ENCODE measurements at regions not wholly inside any gene's neighbourhood (a gene's known extent, or its start where the extent isn't known, plus 50 kb on each side); places are given as distances from the start of the nearest gene placed in this dataset.

DNA sequence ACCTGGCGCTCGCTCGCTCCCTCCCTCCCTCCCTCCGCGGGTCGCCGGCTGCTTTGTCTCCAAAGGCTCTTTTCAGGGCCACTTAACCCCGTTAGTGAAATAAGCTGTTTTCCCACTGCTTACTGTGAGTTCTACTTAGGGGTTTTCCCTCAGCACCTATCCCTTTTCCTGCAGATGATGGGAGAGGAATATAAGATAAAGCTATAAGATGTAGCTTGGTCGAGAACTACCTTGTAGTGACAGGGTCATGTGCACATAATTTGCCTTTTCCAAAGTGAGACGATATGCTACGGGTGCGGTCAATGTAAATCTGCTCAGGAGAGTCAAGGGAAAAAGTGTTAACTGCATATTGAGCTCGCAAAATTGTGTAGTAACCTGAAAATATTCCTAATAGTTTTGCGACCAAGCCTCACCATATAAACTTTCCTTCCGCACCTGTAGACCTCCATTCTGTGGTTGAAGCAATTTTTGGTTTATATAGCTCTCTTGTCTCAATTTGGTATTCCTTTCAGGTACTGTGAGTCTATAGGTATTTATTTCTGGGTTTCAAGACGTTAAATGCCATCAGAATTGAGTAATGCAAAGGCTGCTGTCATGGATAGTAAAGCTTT is 55.8 kb upstream of the BOLA1 start (continued):
- no peak for TF ChIP-seq CBFB (CRISPR knock-in tag; IDR thresholded peaks at IDR 0.05)
- no peak for TF ChIP-seq MXI1 (IDR thresholded peaks at IDR 0.05; ENCODE audit: low read depth, low read length)
- TF ChIP-seq, protein P1, sequence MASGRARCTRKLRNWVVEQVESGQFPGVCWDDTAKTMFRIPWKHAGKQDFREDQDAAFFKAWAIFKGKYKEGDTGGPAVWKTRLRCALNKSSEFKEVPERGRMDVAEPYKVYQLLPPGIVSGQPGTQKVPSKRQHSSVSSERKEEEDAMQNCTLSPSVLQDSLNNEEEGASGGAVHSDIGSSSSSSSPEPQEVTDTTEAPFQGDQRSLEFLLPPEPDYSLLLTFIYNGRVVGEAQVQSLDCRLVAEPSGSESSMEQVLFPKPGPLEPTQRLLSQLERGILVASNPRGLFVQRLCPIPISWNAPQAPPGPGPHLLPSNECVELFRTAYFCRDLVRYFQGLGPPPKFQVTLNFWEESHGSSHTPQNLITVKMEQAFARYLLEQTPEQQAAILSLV (tag; IDR thresholded peaks at IDR 0.05) = no peak
- TF ChIP-seq ZKSCAN3 (CRISPR knock-in tag; IDR thresholded peaks at IDR 0.05) = no peak
- no peak for TF ChIP-seq FOSL1 (tag; conservative IDR thresholded peaks at IDR 0.05)
- no peak for TF ChIP-seq CCAR2 (IDR thresholded peaks at IDR 0.05; ENCODE audit: low read depth, low read length)
- no peak for TF ChIP-seq NR1H2 (CRISPR knock-in tag; IDR thresholded peaks at IDR 0.05)
- no peak for TF ChIP-seq ZNF717 (CRISPR knock-in tag; IDR thresholded peaks at IDR 0.05)
- no peak for TF ChIP-seq PTRF (tag; IDR thresholded peaks at IDR 0.05)
- peak; percentile 40; the same call in 1 of the 2 replicates for TF ChIP-seq POLR2AphosphoS5 (IDR thresholded peaks at IDR 0.05; ENCODE audit: control insufficient read depth, insufficient read depth, low read depth, low read length)
- TF ChIP-seq, protein P2, sequence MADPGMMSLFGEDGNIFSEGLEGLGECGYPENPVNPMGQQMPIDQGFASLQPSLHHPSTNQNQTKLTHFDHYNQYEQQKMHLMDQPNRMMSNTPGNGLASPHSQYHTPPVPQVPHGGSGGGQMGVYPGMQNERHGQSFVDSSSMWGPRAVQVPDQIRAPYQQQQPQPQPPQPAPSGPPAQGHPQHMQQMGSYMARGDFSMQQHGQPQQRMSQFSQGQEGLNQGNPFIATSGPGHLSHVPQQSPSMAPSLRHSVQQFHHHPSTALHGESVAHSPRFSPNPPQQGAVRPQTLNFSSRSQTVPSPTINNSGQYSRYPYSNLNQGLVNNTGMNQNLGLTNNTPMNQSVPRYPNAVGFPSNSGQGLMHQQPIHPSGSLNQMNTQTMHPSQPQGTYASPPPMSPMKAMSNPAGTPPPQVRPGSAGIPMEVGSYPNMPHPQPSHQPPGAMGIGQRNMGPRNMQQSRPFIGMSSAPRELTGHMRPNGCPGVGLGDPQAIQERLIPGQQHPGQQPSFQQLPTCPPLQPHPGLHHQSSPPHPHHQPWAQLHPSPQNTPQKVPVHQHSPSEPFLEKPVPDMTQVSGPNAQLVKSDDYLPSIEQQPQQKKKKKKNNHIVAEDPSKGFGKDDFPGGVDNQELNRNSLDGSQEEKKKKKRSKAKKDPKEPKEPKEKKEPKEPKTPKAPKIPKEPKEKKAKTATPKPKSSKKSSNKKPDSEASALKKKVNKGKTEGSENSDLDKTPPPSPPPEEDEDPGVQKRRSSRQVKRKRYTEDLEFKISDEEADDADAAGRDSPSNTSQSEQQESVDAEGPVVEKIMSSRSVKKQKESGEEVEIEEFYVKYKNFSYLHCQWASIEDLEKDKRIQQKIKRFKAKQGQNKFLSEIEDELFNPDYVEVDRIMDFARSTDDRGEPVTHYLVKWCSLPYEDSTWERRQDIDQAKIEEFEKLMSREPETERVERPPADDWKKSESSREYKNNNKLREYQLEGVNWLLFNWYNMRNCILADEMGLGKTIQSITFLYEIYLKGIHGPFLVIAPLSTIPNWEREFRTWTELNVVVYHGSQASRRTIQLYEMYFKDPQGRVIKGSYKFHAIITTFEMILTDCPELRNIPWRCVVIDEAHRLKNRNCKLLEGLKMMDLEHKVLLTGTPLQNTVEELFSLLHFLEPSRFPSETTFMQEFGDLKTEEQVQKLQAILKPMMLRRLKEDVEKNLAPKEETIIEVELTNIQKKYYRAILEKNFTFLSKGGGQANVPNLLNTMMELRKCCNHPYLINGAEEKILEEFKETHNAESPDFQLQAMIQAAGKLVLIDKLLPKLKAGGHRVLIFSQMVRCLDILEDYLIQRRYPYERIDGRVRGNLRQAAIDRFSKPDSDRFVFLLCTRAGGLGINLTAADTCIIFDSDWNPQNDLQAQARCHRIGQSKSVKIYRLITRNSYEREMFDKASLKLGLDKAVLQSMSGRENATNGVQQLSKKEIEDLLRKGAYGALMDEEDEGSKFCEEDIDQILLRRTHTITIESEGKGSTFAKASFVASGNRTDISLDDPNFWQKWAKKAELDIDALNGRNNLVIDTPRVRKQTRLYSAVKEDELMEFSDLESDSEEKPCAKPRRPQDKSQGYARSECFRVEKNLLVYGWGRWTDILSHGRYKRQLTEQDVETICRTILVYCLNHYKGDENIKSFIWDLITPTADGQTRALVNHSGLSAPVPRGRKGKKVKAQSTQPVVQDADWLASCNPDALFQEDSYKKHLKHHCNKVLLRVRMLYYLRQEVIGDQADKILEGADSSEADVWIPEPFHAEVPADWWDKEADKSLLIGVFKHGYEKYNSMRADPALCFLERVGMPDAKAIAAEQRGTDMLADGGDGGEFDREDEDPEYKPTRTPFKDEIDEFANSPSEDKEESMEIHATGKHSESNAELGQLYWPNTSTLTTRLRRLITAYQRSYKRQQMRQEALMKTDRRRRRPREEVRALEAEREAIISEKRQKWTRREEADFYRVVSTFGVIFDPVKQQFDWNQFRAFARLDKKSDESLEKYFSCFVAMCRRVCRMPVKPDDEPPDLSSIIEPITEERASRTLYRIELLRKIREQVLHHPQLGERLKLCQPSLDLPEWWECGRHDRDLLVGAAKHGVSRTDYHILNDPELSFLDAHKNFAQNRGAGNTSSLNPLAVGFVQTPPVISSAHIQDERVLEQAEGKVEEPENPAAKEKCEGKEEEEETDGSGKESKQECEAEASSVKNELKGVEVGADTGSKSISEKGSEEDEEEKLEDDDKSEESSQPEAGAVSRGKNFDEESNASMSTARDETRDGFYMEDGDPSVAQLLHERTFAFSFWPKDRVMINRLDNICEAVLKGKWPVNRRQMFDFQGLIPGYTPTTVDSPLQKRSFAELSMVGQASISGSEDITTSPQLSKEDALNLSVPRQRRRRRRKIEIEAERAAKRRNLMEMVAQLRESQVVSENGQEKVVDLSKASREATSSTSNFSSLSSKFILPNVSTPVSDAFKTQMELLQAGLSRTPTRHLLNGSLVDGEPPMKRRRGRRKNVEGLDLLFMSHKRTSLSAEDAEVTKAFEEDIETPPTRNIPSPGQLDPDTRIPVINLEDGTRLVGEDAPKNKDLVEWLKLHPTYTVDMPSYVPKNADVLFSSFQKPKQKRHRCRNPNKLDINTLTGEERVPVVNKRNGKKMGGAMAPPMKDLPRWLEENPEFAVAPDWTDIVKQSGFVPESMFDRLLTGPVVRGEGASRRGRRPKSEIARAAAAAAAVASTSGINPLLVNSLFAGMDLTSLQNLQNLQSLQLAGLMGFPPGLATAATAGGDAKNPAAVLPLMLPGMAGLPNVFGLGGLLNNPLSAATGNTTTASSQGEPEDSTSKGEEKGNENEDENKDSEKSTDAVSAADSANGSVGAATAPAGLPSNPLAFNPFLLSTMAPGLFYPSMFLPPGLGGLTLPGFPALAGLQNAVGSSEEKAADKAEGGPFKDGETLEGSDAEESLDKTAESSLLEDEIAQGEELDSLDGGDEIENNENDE (IDR thresholded peaks at IDR 0.05; ENCODE audit: low read depth, low read length) = no peak
- TF ChIP-seq KLF13 (tag; IDR thresholded peaks at IDR 0.05; ENCODE audit: borderline replicate concordance, low read depth) = no peak
- no peak for TF ChIP-seq MCM2 (IDR thresholded peaks at IDR 0.05; ENCODE audit: low read depth)
- TF ChIP-seq, protein P3, sequence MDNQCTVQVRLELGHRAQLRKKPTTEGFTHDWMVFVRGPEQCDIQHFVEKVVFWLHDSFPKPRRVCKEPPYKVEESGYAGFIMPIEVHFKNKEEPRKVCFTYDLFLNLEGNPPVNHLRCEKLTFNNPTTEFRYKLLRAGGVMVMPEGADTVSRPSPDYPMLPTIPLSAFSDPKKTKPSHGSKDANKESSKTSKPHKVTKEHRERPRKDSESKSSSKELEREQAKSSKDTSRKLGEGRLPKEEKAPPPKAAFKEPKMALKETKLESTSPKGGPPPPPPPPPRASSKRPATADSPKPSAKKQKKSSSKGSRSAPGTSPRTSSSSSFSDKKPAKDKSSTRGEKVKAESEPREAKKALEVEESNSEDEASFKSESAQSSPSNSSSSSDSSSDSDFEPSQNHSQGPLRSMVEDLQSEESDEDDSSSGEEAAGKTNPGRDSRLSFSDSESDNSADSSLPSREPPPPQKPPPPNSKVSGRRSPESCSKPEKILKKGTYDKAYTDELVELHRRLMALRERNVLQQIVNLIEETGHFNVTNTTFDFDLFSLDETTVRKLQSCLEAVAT (IDR thresholded peaks at IDR 0.05) = peak; percentile 67 to 82; a peak in 2 of 4 replicates
- 0 out of 2 replicates have a peak, but pooled peaks have one; percentile 10 for TF ChIP-seq POLR2G (IDR thresholded peaks at IDR 0.05; ENCODE audit: low read depth, low read length)
- TF ChIP-seq ZNF57 (CRISPR knock-in tag; IDR thresholded peaks at IDR 0.05) = no peak
